ENCODE measurements at regions not wholly inside any gene's neighbourhood (a gene's known extent, or its start where the extent isn't known, plus 50 kb on each side); places are given as distances from the start of the nearest gene placed in this dataset.

- Histone ChIP-seq H3K4me3 (no peak overlapping the region), H3K4me1 (ENCODE audit: insufficient read depth) (no peaks in the 10 kb centered on the region), H3K79me2 (ENCODE audit: insufficient read depth) (no peaks in the 10 kb centered on the region), H2AFZ (no peak overlapping the region), H3K27me3 (replicated peaks; ENCODE audit: insufficient read depth) (peaks cover 11% of the 10 kb centered on the region), H3F3A (ENCODE audit: insufficient read depth) (no peaks in the 10 kb centered on the region), H3K9me3 (ENCODE audit: low read depth) (no peaks in the 10 kb centered on the region), H3K36me3 (ENCODE audit: low read depth) (no peaks in the 10 kb centered on the region), H4K20me1 (ENCODE audit: insufficient read depth) (no peaks in the 10 kb centered on the region), H3K4me2 (ENCODE audit: unreplicated experiment) (no peak overlapping the region), H3K27ac (no peak overlapping the region), H3K9me2 (ENCODE audit: insufficient read depth) (no peaks in the 10 kb centered on the region), H3K9ac (no peak overlapping the region)
- DNase-seq, result no peak
- WGBS, 2 experiments (ENCODE audit: low coverage in 1 of 2, low lambda C conversion rate in 2 of 2, missing lambda C conversion rate in 2 of 2), result 45 to 46% methylated on average over 4 of the region's 4 CpGs
- no peak for TF ChIP-seq EZH2 (IDR thresholded peaks at IDR 0.05; ENCODE audit: insufficient read depth, poor library complexity, severe bottlenecking)
- no peak for TF ChIP-seq EZH2phosphoT487 (IDR thresholded peaks at IDR 0.05; ENCODE audit: insufficient read depth, low read depth)
- in situ Hi-C loops (cut with MboI), result no loop called here
Measured at GRCh38 chr5:124280079-124280478, 466.4 kb downstream of the ZNF608 start.

GRCh38 chr5:124279146-124279876, 467.1 kb downstream of the ZNF608 start:
- Histone ChIP-seq H3K9me2 (ENCODE audit: insufficient read depth) (no peaks in the 10 kb centered on the region), H3K9me3 (ENCODE audit: low read depth) (no peaks in the 10 kb centered on the region), H3K79me2 (ENCODE audit: insufficient read depth) (no peaks in the 10 kb centered on the region), H4K20me1 (ENCODE audit: insufficient read depth) (no peaks in the 10 kb centered on the region), H3K4me2 (ENCODE audit: unreplicated experiment) (no peak overlapping the region), H3K9ac (no peak overlapping the region), H3K27me3 (replicated peaks; ENCODE audit: insufficient read depth) (peaks cover 11% of the 10 kb centered on the region), H3K36me3 (ENCODE audit: low read depth) (no peaks in the 10 kb centered on the region), H3K4me1 (ENCODE audit: insufficient read depth) (no peaks in the 10 kb centered on the region), H3K27ac (no peak overlapping the region), H3K4me3 (no peak overlapping the region), H2AFZ (no peak overlapping the region), H3F3A (ENCODE audit: insufficient read depth) (no peaks in the 10 kb centered on the region)
- TF ChIP-seq EZH2phosphoT487 (IDR thresholded peaks at IDR 0.05; ENCODE audit: insufficient read depth, low read depth) (no peak), EZH2 (IDR thresholded peaks at IDR 0.05; ENCODE audit: insufficient read depth, poor library complexity, severe bottlenecking) (no peak)
- no peak for DNase-seq
- in situ Hi-C loops (cut with MboI), result no loop called here
- WGBS, 2 experiments (ENCODE audit: low coverage in 1 of 2, low lambda C conversion rate in 2 of 2, missing lambda C conversion rate in 2 of 2), result 60 to 64% methylated on average over 3 of the region's 3 CpGs

- 69 to 70% methylated on average over 3 of the region's 3 CpGs for WGBS, 2 experiments (ENCODE audit: low coverage in 1 of 2, low lambda C conversion rate in 2 of 2, missing lambda C conversion rate in 2 of 2)
- no peak overlapping the region for H3K4me2 ChIP-seq (ENCODE audit: unreplicated experiment)
- H3K9me2 ChIP-seq (ENCODE audit: insufficient read depth), result no peaks in the 10 kb centered on the region
- in situ Hi-C loops (cut with MboI), result no loop called here
- H3K4me1 ChIP-seq (ENCODE audit: insufficient read depth), result no peaks in the 10 kb centered on the region
- no peaks in the 10 kb centered on the region for H3K36me3 ChIP-seq (ENCODE audit: low read depth)
- no peaks in the 10 kb centered on the region for H3K79me2 ChIP-seq (ENCODE audit: insufficient read depth)
- H3K27me3 ChIP-seq (replicated peaks; ENCODE audit: insufficient read depth), result peaks cover 6% of the 10 kb centered on the region
- no peaks in the 10 kb centered on the region for H4K20me1 ChIP-seq (ENCODE audit: insufficient read depth)
- no peaks in the 10 kb centered on the region for H3K9me3 ChIP-seq (ENCODE audit: low read depth)
- H2AFZ ChIP-seq, result no peak overlapping the region
- no peaks in the 10 kb centered on the region for H3F3A ChIP-seq (ENCODE audit: insufficient read depth)
- no peak for DNase-seq
- no peak for TF ChIP-seq EZH2phosphoT487 (IDR thresholded peaks at IDR 0.05; ENCODE audit: insufficient read depth, low read depth)
- no peak for TF ChIP-seq EZH2 (IDR thresholded peaks at IDR 0.05; ENCODE audit: insufficient read depth, poor library complexity, severe bottlenecking)
- H3K27ac ChIP-seq, result no peak overlapping the region
- no peak overlapping the region for H3K4me3 ChIP-seq
- no peak overlapping the region for H3K9ac ChIP-seq
Measured at GRCh38 chr5:124278636-124279035, 467.8 kb downstream of the ZNF608 start.

- H3K79me2 ChIP-seq (ENCODE audit: insufficient read depth), result no peaks in the 10 kb centered on the region
- no peak overlapping the region for H3K4me2 ChIP-seq (ENCODE audit: unreplicated experiment)
- no peak overlapping the region for H3K9ac ChIP-seq
- H3K9me2 ChIP-seq (ENCODE audit: insufficient read depth), result no peaks in the 10 kb centered on the region
- no peaks in the 10 kb centered on the region for H4K20me1 ChIP-seq (ENCODE audit: insufficient read depth)
- DNase-seq, result no peak
- H3K27ac ChIP-seq, result no peak overlapping the region
- H3K27me3 ChIP-seq (replicated peaks; ENCODE audit: insufficient read depth), result peaks cover 6% of the 10 kb centered on the region
- no peaks in the 10 kb centered on the region for H3K4me1 ChIP-seq (ENCODE audit: insufficient read depth)
- in situ Hi-C loops (cut with MboI), result no loop called here
- H3K9me3 ChIP-seq (ENCODE audit: low read depth), result no peaks in the 10 kb centered on the region
- no peak overlapping the region for H3K4me3 ChIP-seq
- H2AFZ ChIP-seq, result no peak overlapping the region
- WGBS, 2 experiments (ENCODE audit: low coverage in 1 of 2, low lambda C conversion rate in 2 of 2, missing lambda C conversion rate in 2 of 2), result 73 to 77% methylated on average over 7 of the region's 7 CpGs
- H3F3A ChIP-seq (ENCODE audit: insufficient read depth), result no peaks in the 10 kb centered on the region
- no peaks in the 10 kb centered on the region for H3K36me3 ChIP-seq (ENCODE audit: low read depth)
- TF ChIP-seq EZH2 (IDR thresholded peaks at IDR 0.05; ENCODE audit: insufficient read depth, poor library complexity, severe bottlenecking) (no peak), EZH2phosphoT487 (IDR thresholded peaks at IDR 0.05; ENCODE audit: insufficient read depth, low read depth) (no peak)
Measured at GRCh38 chr5:124277767-124278545, 468.5 kb downstream of the ZNF608 start.
